A673 (cell line): ENCODE measurements at regions not wholly inside any gene's neighbourhood (a gene's known extent, or its start where the extent isn't known, plus 50 kb on each side); places are given as distances from the start of the nearest gene placed in this dataset.

Experiments
- BruUV-seq: library from RNA; stranded (reverse); fragments of 400-500 nt; replicated peaks from 2 replicates; lab custom pipeline; 2021; lab: Mats Ljungman, UMichigan
- CTCF ChIA-PET: fragments of 300-600 bp; sonication (Branson Sonifier 250); formaldehyde crosslinking; loops from one replicate; lab custom pipeline; 2022; ENCODE audit warnings: antibody characterized with exemption; lab: Charles Lee
- POLR2A ChIA-PET: fragments of 300-600 bp; sonication (Branson Sonifier 250); formaldehyde crosslinking; loops from one replicate; lab custom pipeline; 2022; ENCODE audit warnings: antibody characterized with exemption; ENCODE audit not compliant: low non-redundant PET; lab: Charles Lee
- DNase-seq: peaks from one replicate; pipeline ENCODE4 v3.0.0-alpha.2; 2015; ENCODE audit warnings: low spot score
- H3K27ac ChIP-seq: fragments of 200-600 bp; sonication (generic); 2 replicates; pipeline ENCODE4 v1.5.1; 2016; ENCODE audit warnings: mixed run types, low read depth, mild to moderate bottlenecking, mixed read lengths, antibody characterized with exemption, low read length; ENCODE audit not compliant: poor library complexity, severe bottlenecking
- H3K27me3 ChIP-seq: fragments of 200-600 bp; sonication (generic); replicated peaks from 2 replicates; pipeline ENCODE4 v1.6.1; 2017; ENCODE audit warnings: mixed run types, low read depth, mild to moderate bottlenecking, mixed read lengths, antibody characterized with exemption, low read length; ENCODE audit not compliant: insufficient read depth, poor library complexity
- H3K36me3 ChIP-seq: fragments of 200-600 bp; sonication (generic); 2 replicates; pipeline ENCODE4 v1.6.1; 2016; ENCODE audit warnings: mixed run types, mild to moderate bottlenecking, mixed read lengths, antibody characterized with exemption, low read length; ENCODE audit not compliant: insufficient read depth, poor library complexity, severe bottlenecking
- H3K4me1 ChIP-seq: fragments of 200-600 bp; sonication (generic); 2 replicates; pipeline ENCODE4 v1.6.1; 2017; ENCODE audit warnings: mixed run types, mild to moderate bottlenecking, mixed read lengths, antibody characterized with exemption, low read length; ENCODE audit not compliant: insufficient read depth, poor library complexity, severe bottlenecking
- H3K4me3 ChIP-seq: fragments of 200-600 bp; sonication (generic); 2 replicates; pipeline ENCODE4 v1.5.1; 2016; ENCODE audit warnings: low read depth, mixed run types, mild to moderate bottlenecking, mixed read lengths, low read length; ENCODE audit not compliant: poor library complexity, severe bottlenecking
- H3K9me3 ChIP-seq: fragments of 200-600 bp; sonication (generic); 2 replicates; pipeline ENCODE4 v1.6.1; 2016; ENCODE audit warnings: mixed run types, low read depth, mild to moderate bottlenecking, mixed read lengths, antibody characterized with exemption, low read length; ENCODE audit not compliant: poor library complexity, severe bottlenecking
- CTCF ChIP-seq: fragments of 300-800, 200-600 bp; sonication (generic); conservative IDR thresholded peaks from 2 replicates; pipeline ENCODE4 v1.5.1; 2017; ENCODE audit warnings: low read depth, mild to moderate bottlenecking, antibody characterized with exemption, low read length, moderate library complexity, mixed read lengths
- EZH2 ChIP-seq: fragments of 200-600 bp; sonication (generic); IDR thresholded peaks from 2 replicates; pipeline ENCODE4 v1.6.1; 2017; ENCODE audit warnings: borderline replicate concordance, low read depth, mild to moderate bottlenecking, mixed read lengths, antibody characterized with exemption, low read length; ENCODE audit not compliant: poor library complexity, severe bottlenecking
- intact Hi-C: fragments of 100-400 bp; cut with micrococcal nuclease; formaldehyde crosslinking; loops from one replicate; pipeline ENCODE4 v1.10.0; 2022; ENCODE audit not compliant: unreplicated experiment

GRCh38 chrX:107502316-107502715 is 52.9 kb downstream of the FRMPD3 start:
- BruUV-seq: no TSS peak
- ChIA-PET POLR2A (no interaction called here), CTCF (no interaction called here)
- DNase-seq: no peak
- no peak overlapping the region for H3K4me3 ChIP-seq
- TF ChIP-seq EZH2: no peak
- TF ChIP-seq CTCF: no peak
- no peaks in the 10 kb centered on the region for H3K36me3 ChIP-seq
- intact Hi-C loops: no loop called here
- H3K9me3 ChIP-seq: no peaks in the 10 kb centered on the region
- no peak overlapping the region for H3K27ac ChIP-seq
- H3K27me3 ChIP-seq: no peaks in the 10 kb centered on the region
- H3K4me1 ChIP-seq: no peaks in the 10 kb centered on the region

- TF ChIP-seq EZH2 (no peak), CTCF (no peak)
- DNase-seq: no peak
- ChIA-PET POLR2A (no interaction called here), CTCF (no interaction called here)
- no TSS peak for BruUV-seq
- Histone ChIP-seq H3K4me3 (no peak overlapping the region), H3K4me1 (no peaks in the 10 kb centered on the region), H3K9me3 (no peaks in the 10 kb centered on the region), H3K27ac (no peak overlapping the region), H3K36me3 (no peaks in the 10 kb centered on the region), H3K27me3 (no peaks in the 10 kb centered on the region)
- intact Hi-C loops: no loop called here
Observed at GRCh38 chrX:107504006-107504405, 54.6 kb downstream of the FRMPD3 start.

GRCh38 chrX:107505223-107505622 is 55.8 kb downstream of the FRMPD3 start:
- Histone ChIP-seq H3K4me3 (no peak overlapping the region), H3K36me3 (no peaks in the 10 kb centered on the region), H3K27me3 (no peaks in the 10 kb centered on the region), H3K4me1 (no peaks in the 10 kb centered on the region), H3K9me3 (no peaks in the 10 kb centered on the region), H3K27ac (no peak overlapping the region)
- POLR2A ChIA-PET: no interaction called here
- CTCF ChIA-PET: no interaction called here
- intact Hi-C loops: no loop called here
- TF ChIP-seq EZH2 (no peak), CTCF (no peak)
- DNase-seq: no peak
- BruUV-seq: no TSS peak
